GM23338 (cell line): ENCODE measurements at regions not wholly inside any gene's neighbourhood (a gene's known extent, or its start where the extent isn't known, plus 50 kb on each side); places are given as distances from the start of the nearest gene placed in this dataset.

Experiments used
- CREB1 ChIP-seq: fragments of 250-450 bp; sonication (Bioruptor Pico); IDR thresholded peaks from 2 replicates; pipeline ENCODE4 v1.5.0; 2020; ENCODE audit warnings: low read depth, mild to moderate bottlenecking, moderate library complexity
- EZH2phosphoT487 ChIP-seq: fragments of 200-600 bp; sonication (generic); IDR thresholded peaks from one replicate; pipeline ENCODE4 v1.8.1; 2018; ENCODE audit warnings: antibody characterized with exemption; ENCODE audit not compliant: unreplicated experiment
- POLR2AphosphoS5 ChIP-seq: IDR thresholded peaks from 2 replicates; pipeline ENCODE4 v1.6.1; 2016; ENCODE audit warnings: antibody characterized with exemption, low read depth
- TF ChIP-seq, protein P1 (sequence below): IDR thresholded peaks from 2 replicates; pipeline ENCODE4 v1.6.1; 2016; ENCODE audit warnings: antibody characterized with exemption
- TF ChIP-seq, protein P2 (sequence below), 2 experiments: fragments of 200-600 bp in 1 of 2; sonication (generic) in 1 of 2; conservative IDR thresholded peaks; 2 replicates each; pipeline versions ENCODE4 v1.5.1 to v1.6.1; 2016 to 2017; ENCODE audit warnings: antibody characterized with exemption in 2 of 2, low read depth in 2 of 2, mild to moderate bottlenecking in 2 of 2, moderate library complexity in 1 of 2

DNA sequence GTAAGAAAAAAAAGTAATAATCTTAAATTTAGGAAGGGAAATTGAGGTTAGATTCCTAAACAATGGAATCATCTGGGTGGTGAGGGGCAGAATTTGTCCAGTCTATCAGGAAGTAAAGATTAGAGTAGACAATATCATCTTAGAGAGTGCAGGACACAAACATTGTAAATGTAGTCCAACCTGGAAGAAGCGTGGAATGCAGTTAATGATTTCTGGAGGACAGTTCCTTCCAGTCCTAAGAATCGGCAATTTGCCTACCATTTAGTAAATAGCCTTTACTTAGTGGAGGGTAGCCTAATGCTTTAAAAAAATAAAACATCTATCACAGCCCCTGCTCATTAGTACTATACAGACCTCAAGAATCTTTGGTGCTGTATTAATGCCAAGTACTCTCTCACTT, 147.5 kb upstream of the TTC29 start:
- TF ChIP-seq, protein P1, sequence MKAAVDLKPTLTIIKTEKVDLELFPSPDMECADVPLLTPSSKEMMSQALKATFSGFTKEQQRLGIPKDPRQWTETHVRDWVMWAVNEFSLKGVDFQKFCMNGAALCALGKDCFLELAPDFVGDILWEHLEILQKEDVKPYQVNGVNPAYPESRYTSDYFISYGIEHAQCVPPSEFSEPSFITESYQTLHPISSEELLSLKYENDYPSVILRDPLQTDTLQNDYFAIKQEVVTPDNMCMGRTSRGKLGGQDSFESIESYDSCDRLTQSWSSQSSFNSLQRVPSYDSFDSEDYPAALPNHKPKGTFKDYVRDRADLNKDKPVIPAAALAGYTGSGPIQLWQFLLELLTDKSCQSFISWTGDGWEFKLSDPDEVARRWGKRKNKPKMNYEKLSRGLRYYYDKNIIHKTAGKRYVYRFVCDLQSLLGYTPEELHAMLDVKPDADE = no peak
- TF ChIP-seq, protein P2, sequence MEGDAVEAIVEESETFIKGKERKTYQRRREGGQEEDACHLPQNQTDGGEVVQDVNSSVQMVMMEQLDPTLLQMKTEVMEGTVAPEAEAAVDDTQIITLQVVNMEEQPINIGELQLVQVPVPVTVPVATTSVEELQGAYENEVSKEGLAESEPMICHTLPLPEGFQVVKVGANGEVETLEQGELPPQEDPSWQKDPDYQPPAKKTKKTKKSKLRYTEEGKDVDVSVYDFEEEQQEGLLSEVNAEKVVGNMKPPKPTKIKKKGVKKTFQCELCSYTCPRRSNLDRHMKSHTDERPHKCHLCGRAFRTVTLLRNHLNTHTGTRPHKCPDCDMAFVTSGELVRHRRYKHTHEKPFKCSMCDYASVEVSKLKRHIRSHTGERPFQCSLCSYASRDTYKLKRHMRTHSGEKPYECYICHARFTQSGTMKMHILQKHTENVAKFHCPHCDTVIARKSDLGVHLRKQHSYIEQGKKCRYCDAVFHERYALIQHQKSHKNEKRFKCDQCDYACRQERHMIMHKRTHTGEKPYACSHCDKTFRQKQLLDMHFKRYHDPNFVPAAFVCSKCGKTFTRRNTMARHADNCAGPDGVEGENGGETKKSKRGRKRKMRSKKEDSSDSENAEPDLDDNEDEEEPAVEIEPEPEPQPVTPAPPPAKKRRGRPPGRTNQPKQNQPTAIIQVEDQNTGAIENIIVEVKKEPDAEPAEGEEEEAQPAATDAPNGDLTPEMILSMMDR (conservative IDR thresholded peaks at IDR 0.05; ENCODE audit: low read depth in 2 of 2) = no peak
- TF ChIP-seq POLR2AphosphoS5 (no peak), CREB1 (CRISPR knock-in tag) (no peak), EZH2phosphoT487 (no peak)
